ENCODE measurements at regions not wholly inside any gene's neighbourhood (a gene's known extent, or its start where the extent isn't known, plus 50 kb on each side); places are given as distances from the start of the nearest gene placed in this dataset.

DNA sequence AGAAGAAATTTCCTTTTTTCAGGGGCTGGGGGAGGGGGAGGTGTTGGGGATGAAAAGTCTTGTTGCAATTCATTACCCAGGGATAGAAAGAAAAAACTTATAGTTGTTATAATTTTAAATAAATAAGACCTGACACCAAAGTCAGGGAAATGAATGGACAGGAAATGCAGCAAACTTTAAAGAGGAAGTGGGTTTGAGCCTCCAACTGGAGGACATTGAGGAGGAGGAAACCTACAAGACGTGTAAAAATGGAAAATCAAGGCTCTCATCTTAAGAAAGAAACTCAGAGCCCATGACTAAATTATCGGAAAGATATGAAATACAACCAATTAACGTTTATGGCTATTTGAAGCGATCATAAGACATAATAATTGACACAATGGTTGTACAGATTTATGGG lies 54.4 kb downstream of the NIBAN1 start:
- Histone ChIP-seq H3K9ac (ENCODE audit: low read length) (no peak overlapping the region), H3K4me1 (ENCODE audit: insufficient read depth, low read length) (no peaks in the 10 kb centered on the region), H3K36me3 (ENCODE audit: insufficient read depth, low read length) (no peaks in the 10 kb centered on the region), H3K4me2 (ENCODE audit: low read length) (no peak overlapping the region), H3K27ac (ENCODE audit: low read depth, low read length) (no peak overlapping the region), H2AFZ (ENCODE audit: low read depth, low read length) (no peak overlapping the region), H3K9me3 (ENCODE audit: insufficient read depth, low read depth, low read length) (no peaks in the 10 kb centered on the region), H4K20me1 (ENCODE audit: insufficient read depth, low read length) (no peaks in the 10 kb centered on the region), H3K4me3 (ENCODE audit: insufficient read depth, low read depth, low read length) (no peak overlapping the region), H3K79me2 (ENCODE audit: insufficient read depth, low read length) (no peaks in the 10 kb centered on the region), H3K27me3 (ENCODE audit: insufficient read depth, low read length) (no peaks in the 10 kb centered on the region)
- DNase-seq (ENCODE audit: low read depth): no peak
- Mint-ChIP-seq H3K36me3 (ENCODE audit: low read depth, unreplicated experiment) (no peaks in the 10 kb centered on the region), H3K4me1 (ENCODE audit: low read depth, unreplicated experiment) (no peaks in the 10 kb centered on the region), H3K4me3 (ENCODE audit: unreplicated experiment) (no peak overlapping the region), H3K27ac (ENCODE audit: unreplicated experiment) (no peak overlapping the region), H3K9me3 (ENCODE audit: unreplicated experiment) (no peaks in the 10 kb centered on the region), H3K27me3 (ENCODE audit: low read depth, unreplicated experiment) (no peaks in the 10 kb centered on the region)
- peak; percentile 13 for FAIRE-seq
- TF ChIP-seq EZH2 (IDR thresholded peaks at IDR 0.05; ENCODE audit: insufficient read depth, low read length) (no peak), CTCF (IDR thresholded peaks at IDR 0.05; ENCODE audit: insufficient read depth, low read depth, low read length) (no peak)

DNA sequence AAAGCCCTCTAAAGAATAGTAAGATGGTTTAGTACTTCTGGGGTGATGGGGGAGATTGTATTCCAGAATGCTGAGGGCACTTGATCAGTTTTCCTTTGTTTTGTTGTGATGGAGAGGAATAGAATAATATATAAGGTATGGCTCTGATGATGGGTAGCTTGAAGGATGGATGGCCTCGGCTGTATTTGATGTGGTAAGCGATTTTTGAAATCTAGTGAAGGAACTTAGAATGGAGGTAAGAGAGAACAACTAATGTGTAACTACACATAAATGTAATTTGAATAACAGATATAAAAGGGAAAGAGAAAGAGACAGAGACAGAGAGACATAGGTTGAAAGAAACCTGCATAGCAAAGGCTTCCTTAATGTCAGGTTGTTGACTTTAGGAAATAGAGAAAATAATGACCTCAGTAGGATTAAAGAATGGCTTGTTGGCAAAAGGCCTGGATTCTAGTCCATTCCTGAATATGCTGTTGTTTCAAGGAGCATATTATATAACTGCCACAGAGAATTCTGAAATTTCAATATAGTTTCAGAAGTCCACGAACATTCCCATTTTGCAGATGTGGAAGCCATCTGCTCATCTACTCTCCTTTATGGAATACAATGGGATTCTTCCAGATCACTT lies 58.7 kb downstream of the NIBAN1 start:
- Histone ChIP-seq H3K9me3 (ENCODE audit: insufficient read depth, low read depth, low read length) (no peaks in the 10 kb centered on the region), H3K4me2 (ENCODE audit: low read length) (no peak overlapping the region), H3K4me1 (ENCODE audit: insufficient read depth, low read length) (no peaks in the 10 kb centered on the region), H2AFZ (ENCODE audit: low read depth, low read length) (no peak overlapping the region), H3K79me2 (ENCODE audit: insufficient read depth, low read length) (no peaks in the 10 kb centered on the region), H4K20me1 (ENCODE audit: insufficient read depth, low read length) (no peaks in the 10 kb centered on the region), H3K36me3 (ENCODE audit: insufficient read depth, low read length) (no peaks in the 10 kb centered on the region), H3K27me3 (ENCODE audit: insufficient read depth, low read length) (no peaks in the 10 kb centered on the region), H3K9ac (ENCODE audit: low read length) (no peak overlapping the region), H3K4me3 (ENCODE audit: insufficient read depth, low read depth, low read length) (no peak overlapping the region), H3K27ac (ENCODE audit: low read depth, low read length) (no peak overlapping the region)
- H3K36me3 Mint-ChIP-seq (ENCODE audit: low read depth, unreplicated experiment): no peaks in the 10 kb centered on the region
- FAIRE-seq (no peak), DNase-seq (ENCODE audit: low read depth) (no peak)
- H3K4me1 Mint-ChIP-seq (ENCODE audit: low read depth, unreplicated experiment): no peaks in the 10 kb centered on the region
- H3K27me3 Mint-ChIP-seq (ENCODE audit: low read depth, unreplicated experiment): no peaks in the 10 kb centered on the region
- no peak for TF ChIP-seq EZH2 (IDR thresholded peaks at IDR 0.05; ENCODE audit: insufficient read depth, low read length)
- no peak for TF ChIP-seq CTCF (IDR thresholded peaks at IDR 0.05; ENCODE audit: insufficient read depth, low read depth, low read length)
- H3K9me3 Mint-ChIP-seq (ENCODE audit: unreplicated experiment): no peaks in the 10 kb centered on the region
- no peak overlapping the region for H3K4me3 Mint-ChIP-seq (ENCODE audit: unreplicated experiment)
- H3K27ac Mint-ChIP-seq (ENCODE audit: unreplicated experiment): no peak overlapping the region

GRCh38 chr1:184914149-184914548 lies 60.2 kb downstream of the NIBAN1 start:
- Mint-ChIP-seq H3K9me3 (ENCODE audit: unreplicated experiment) (no peaks in the 10 kb centered on the region), H3K27ac (ENCODE audit: unreplicated experiment) (no peak overlapping the region), H3K4me1 (ENCODE audit: low read depth, unreplicated experiment) (peaks cover 3% of the 10 kb centered on the region), H3K4me3 (ENCODE audit: unreplicated experiment) (no peak overlapping the region), H3K27me3 (ENCODE audit: low read depth, unreplicated experiment) (no peaks in the 10 kb centered on the region), H3K36me3 (ENCODE audit: low read depth, unreplicated experiment) (no peaks in the 10 kb centered on the region)
- Histone ChIP-seq H3K9ac (ENCODE audit: low read length) (no peak overlapping the region), H4K20me1 (ENCODE audit: insufficient read depth, low read length) (no peaks in the 10 kb centered on the region), H2AFZ (ENCODE audit: low read depth, low read length) (no peak overlapping the region), H3K4me2 (ENCODE audit: low read length) (no peak overlapping the region), H3K27me3 (ENCODE audit: insufficient read depth, low read length) (no peaks in the 10 kb centered on the region), H3K36me3 (ENCODE audit: insufficient read depth, low read length) (no peaks in the 10 kb centered on the region), H3K4me1 (ENCODE audit: insufficient read depth, low read length) (no peaks in the 10 kb centered on the region), H3K27ac (ENCODE audit: low read depth, low read length) (no peak overlapping the region), H3K4me3 (ENCODE audit: insufficient read depth, low read depth, low read length) (no peak overlapping the region), H3K9me3 (ENCODE audit: insufficient read depth, low read depth, low read length) (no peaks in the 10 kb centered on the region), H3K79me2 (ENCODE audit: insufficient read depth, low read length) (no peaks in the 10 kb centered on the region)
- TF ChIP-seq CTCF (IDR thresholded peaks at IDR 0.05; ENCODE audit: insufficient read depth, low read depth, low read length) (no peak), EZH2 (IDR thresholded peaks at IDR 0.05; ENCODE audit: insufficient read depth, low read length) (no peak)
- no peak for DNase-seq (ENCODE audit: low read depth)
- no peak for FAIRE-seq

Data from astrocyte (in vitro differentiated cells and primary cell).